ENCODE measurements at regions not wholly inside any gene's neighbourhood (a gene's known extent, or its start where the extent isn't known, plus 50 kb on each side); places are given as distances from the start of the nearest gene placed in this dataset.

GRCh38 chr1:117295001-117295400 is 72.2 kb upstream of the MAN1A2 start:
- DNase-seq (ENCODE audit: low spot score), result no peak
- ChIA-PET POLR2A (no interaction called here), CTCF (no interaction called here)
- Mint-ChIP-seq H3K4me1 (peaks cover 2% of the 10 kb centered on the region; the same call in 1 of the 2 replicates), H3K36me3 (no peaks in the 10 kb centered on the region), H3K9me3 (no peaks in the 10 kb centered on the region), H3K27ac (no peak overlapping the region), H3K27me3 (ENCODE audit: low read depth) (no peaks in the 10 kb centered on the region; the same call in 1 of the 2 replicates), H3K4me3 (no peak overlapping the region)
- ATAC-seq, result no peak
- no peak for TF ChIP-seq USF2 (CRISPR knock-in tag; IDR thresholded peaks at IDR 0.05)
- no peak for TF ChIP-seq TCF7 (CRISPR knock-in tag; IDR thresholded peaks at IDR 0.05; ENCODE audit: low read depth)
- TF ChIP-seq KAT7 (CRISPR knock-in tag; IDR thresholded peaks at IDR 0.05; ENCODE audit: borderline replicate concordance), result no peak
- TF ChIP-seq USF1 (CRISPR knock-in tag; IDR thresholded peaks at IDR 0.05), result no peak
- TF ChIP-seq ZBTB21 (CRISPR knock-in tag; IDR thresholded peaks at IDR 0.05; ENCODE audit: borderline replicate concordance), result no peak

- Mint-ChIP-seq H3K9me3 (no peaks in the 10 kb centered on the region), H3K4me3 (no peak overlapping the region), H3K36me3 (no peaks in the 10 kb centered on the region), H3K4me1 (peaks cover 5% of the 10 kb centered on the region), H3K27me3 (ENCODE audit: low read depth) (no peaks in the 10 kb centered on the region), H3K27ac (no peak overlapping the region)
- ATAC-seq (no peak), DNase-seq (ENCODE audit: low spot score) (no peak)
- no peak for TF ChIP-seq MYBL2 (CRISPR knock-in tag; IDR thresholded peaks at IDR 0.05)
- no peak for TF ChIP-seq E2F5 (CRISPR knock-in tag; IDR thresholded peaks at IDR 0.05)
- no peak for TF ChIP-seq FOXP4 (CRISPR knock-in tag; IDR thresholded peaks at IDR 0.05)
- TF ChIP-seq JUN (CRISPR knock-in tag; IDR thresholded peaks at IDR 0.05), result no peak
- no peak for TF ChIP-seq MAX (CRISPR knock-in tag; IDR thresholded peaks at IDR 0.05)
- TF ChIP-seq ZNF317 (CRISPR knock-in tag; IDR thresholded peaks at IDR 0.05; ENCODE audit: borderline replicate concordance, low read depth), result no peak
- ChIA-PET CTCF (no interaction called here), POLR2A (no interaction called here)
Measured at GRCh38 chr1:117290890-117291289, 76.4 kb upstream of the MAN1A2 start.

GRCh38 chr1:117289316-117289870 is 77.9 kb upstream of the MAN1A2 start:
- Mint-ChIP-seq H3K27ac (no peak overlapping the region), H3K9me3 (no peaks in the 10 kb centered on the region), H3K36me3 (no peaks in the 10 kb centered on the region), H3K4me1 (peaks cover 8% of the 10 kb centered on the region), H3K4me3 (no peak overlapping the region), H3K27me3 (ENCODE audit: low read depth) (no peaks in the 10 kb centered on the region)
- CTCF ChIA-PET, result interaction anchor here (1.6 kb wide), 1 partner anchor 161 kb away, joined by 6 read pairs; no protein-coding TSS in a partner anchor
- ATAC-seq, result no peak
- TF ChIP-seq ESRRA (CRISPR knock-in tag; IDR thresholded peaks at IDR 0.05; ENCODE audit: borderline replicate concordance), result no peak
- no peak for TF ChIP-seq SMAD3 (CRISPR knock-in tag; IDR thresholded peaks at IDR 0.05; ENCODE audit: borderline replicate concordance)
- no peak for TF ChIP-seq TCF7 (CRISPR knock-in tag; IDR thresholded peaks at IDR 0.05; ENCODE audit: low read depth)
- no peak for TF ChIP-seq JAZF1 (CRISPR knock-in tag; IDR thresholded peaks at IDR 0.05)
- no peak for TF ChIP-seq GRHL2 (CRISPR knock-in tag; IDR thresholded peaks at IDR 0.05; ENCODE audit: insufficient replicate concordance, severe bottlenecking)
- TF ChIP-seq STAT6 (CRISPR knock-in tag; conservative IDR thresholded peaks at IDR 0.05; ENCODE audit: low read depth), result no peak
- no peak for TF ChIP-seq ZBTB21 (CRISPR knock-in tag; IDR thresholded peaks at IDR 0.05; ENCODE audit: borderline replicate concordance)
- no peak for TF ChIP-seq MYBL2 (CRISPR knock-in tag; IDR thresholded peaks at IDR 0.05)
- no peak for TF ChIP-seq NFE2L1 (CRISPR knock-in tag; IDR thresholded peaks at IDR 0.05)
- TF ChIP-seq ZNF396 (CRISPR knock-in tag; IDR thresholded peaks at IDR 0.05; ENCODE audit: borderline replicate concordance), result no peak
- no peak for TF ChIP-seq ZNF121 (CRISPR knock-in tag; IDR thresholded peaks at IDR 0.05)
- no peak for TF ChIP-seq CDX4 (CRISPR knock-in tag; IDR thresholded peaks at IDR 0.05; ENCODE audit: borderline replicate concordance)
- no peak for TF ChIP-seq CREM (CRISPR knock-in tag; IDR thresholded peaks at IDR 0.05)
- no peak for TF ChIP-seq ZNF138 (CRISPR knock-in tag; conservative IDR thresholded peaks at IDR 0.05)
- TF ChIP-seq SMAD4 (CRISPR knock-in tag; IDR thresholded peaks at IDR 0.05), result no peak
- no peak for TF ChIP-seq MXD4 (CRISPR knock-in tag; IDR thresholded peaks at IDR 0.05; ENCODE audit: borderline replicate concordance)
- POLR2A ChIA-PET, result no interaction called here
- no peak for DNase-seq (ENCODE audit: low spot score)

Measured in WTC11 (cell line).